ENCODE measurements at regions not wholly inside any gene's neighbourhood (a gene's known extent, or its start where the extent isn't known, plus 50 kb on each side); places are given as distances from the start of the nearest gene placed in this dataset.
A peak's percentile ranks its signal among the peaks of the same experiment; 100 is the strongest.
"Not testable (repeated sequence)": the region's sequence is repeated elsewhere in the genome, so short reads cannot be mapped to it uniquely, and the experiment has no call there.

GRCh38 chr1:182303778-182304177, 87.8 kb downstream of the GLUL start:
- H3K27ac ChIP-seq, result no peak overlapping the region
- intact Hi-C loops (cut with DNase I), result no loop called here
- ATAC-seq, result no peak
- H3K36me3 ChIP-seq, result no peaks in the 10 kb centered on the region
- H3K4me1 ChIP-seq, result peaks cover 0 to 15% (median 0%) of the 10 kb centered on the region in 4 donors
- no peaks in the 10 kb centered on the region for H3K27me3 ChIP-seq
- H3K9me3 ChIP-seq, result no peaks in the 10 kb centered on the region
- TF ChIP-seq CTCF (IDR thresholded peaks at IDR 0.05) (no peak), POLR2A (IDR thresholded peaks at IDR 0.05) (no peak)
- no peak for DNase-seq
- 55% methylated on average over 2 of the region's 2 CpGs for WGBS (ENCODE audit: insufficient coverage, low coverage, low lambda C conversion rate, missing lambda C conversion rate)
- no peak overlapping the region for H3K4me3 ChIP-seq

DNA sequence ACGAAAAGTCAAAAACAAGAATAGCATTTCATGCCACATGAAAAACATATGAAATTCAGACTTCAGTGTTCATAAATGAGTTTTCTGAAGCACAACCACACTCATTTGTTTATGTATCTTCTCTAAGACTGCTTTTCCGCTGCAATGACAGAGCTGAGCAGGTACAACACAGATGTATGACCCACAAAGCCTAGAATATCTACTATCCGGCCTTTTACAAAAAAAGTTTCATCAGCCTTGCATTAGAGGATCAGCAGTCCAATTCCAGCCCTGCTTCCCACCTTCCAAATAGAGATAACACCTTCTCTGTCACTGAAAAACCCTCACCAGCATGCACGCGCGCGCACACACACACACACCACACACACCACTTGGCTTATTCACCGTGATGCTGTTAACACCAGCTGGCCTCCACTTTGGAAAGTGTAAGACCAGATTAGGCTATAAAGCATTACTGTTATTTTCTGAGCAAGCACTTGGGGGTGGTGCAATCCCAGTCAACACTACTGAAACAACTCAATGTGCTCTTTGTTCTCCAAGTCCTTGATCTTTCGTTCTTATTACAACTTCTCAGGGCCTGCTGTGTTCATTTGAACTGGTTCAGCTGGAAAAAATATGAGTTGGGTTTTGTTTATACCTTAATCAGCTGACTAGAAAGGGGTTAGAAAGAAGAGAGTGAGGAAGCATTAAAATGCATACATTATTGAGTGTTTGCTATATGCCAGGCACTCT, 90.0 kb downstream of the GLUL start:
- no peak for TF ChIP-seq POLR2A (IDR thresholded peaks at IDR 0.05)
- peak in 2 of 4 donors; percentile 13 to 36 for TF ChIP-seq CTCF (IDR thresholded peaks at IDR 0.05)
- H3K36me3 ChIP-seq, result no peaks in the 10 kb centered on the region
- ATAC-seq (peak; percentile 51 to 84 (median 70)), DNase-seq (no peak)
- no peaks in the 10 kb centered on the region for H3K9me3 ChIP-seq
- peaks cover 0 to 15% (median 0%) of the 10 kb centered on the region in 4 donors for H3K4me1 ChIP-seq
- H3K27me3 ChIP-seq, result no peaks in the 10 kb centered on the region
- H3K4me3 ChIP-seq, result no peak overlapping the region
- WGBS (ENCODE audit: insufficient coverage, low coverage, low lambda C conversion rate, missing lambda C conversion rate), result 53% methylated on average over 4 of the region's 9 CpGs
- H3K27ac ChIP-seq, result no peak overlapping the region
- intact Hi-C loops (cut with DNase I), result no loop called here

GRCh38 chr1:182301026-182301436, 90.6 kb downstream of the GLUL start:
- H3K27me3 ChIP-seq, result no peaks in the 10 kb centered on the region
- WGBS (ENCODE audit: insufficient coverage, low coverage, low lambda C conversion rate, missing lambda C conversion rate), result 47% methylated on average over 5 of the region's 8 CpGs
- H3K4me1 ChIP-seq, result peaks cover 0 to 15% (median 0%) of the 10 kb centered on the region in 4 donors
- H3K4me3 ChIP-seq, result no peak overlapping the region
- H3K27ac ChIP-seq, result no peak overlapping the region
- no peak for ATAC-seq
- TF ChIP-seq CTCF (IDR thresholded peaks at IDR 0.05) (no peak), POLR2A (IDR thresholded peaks at IDR 0.05) (no peak)
- no peaks in the 10 kb centered on the region for H3K9me3 ChIP-seq
- DNase-seq, result no peak
- H3K36me3 ChIP-seq, result no peaks in the 10 kb centered on the region
- intact Hi-C loops (cut with DNase I), result no loop called here

DNA sequence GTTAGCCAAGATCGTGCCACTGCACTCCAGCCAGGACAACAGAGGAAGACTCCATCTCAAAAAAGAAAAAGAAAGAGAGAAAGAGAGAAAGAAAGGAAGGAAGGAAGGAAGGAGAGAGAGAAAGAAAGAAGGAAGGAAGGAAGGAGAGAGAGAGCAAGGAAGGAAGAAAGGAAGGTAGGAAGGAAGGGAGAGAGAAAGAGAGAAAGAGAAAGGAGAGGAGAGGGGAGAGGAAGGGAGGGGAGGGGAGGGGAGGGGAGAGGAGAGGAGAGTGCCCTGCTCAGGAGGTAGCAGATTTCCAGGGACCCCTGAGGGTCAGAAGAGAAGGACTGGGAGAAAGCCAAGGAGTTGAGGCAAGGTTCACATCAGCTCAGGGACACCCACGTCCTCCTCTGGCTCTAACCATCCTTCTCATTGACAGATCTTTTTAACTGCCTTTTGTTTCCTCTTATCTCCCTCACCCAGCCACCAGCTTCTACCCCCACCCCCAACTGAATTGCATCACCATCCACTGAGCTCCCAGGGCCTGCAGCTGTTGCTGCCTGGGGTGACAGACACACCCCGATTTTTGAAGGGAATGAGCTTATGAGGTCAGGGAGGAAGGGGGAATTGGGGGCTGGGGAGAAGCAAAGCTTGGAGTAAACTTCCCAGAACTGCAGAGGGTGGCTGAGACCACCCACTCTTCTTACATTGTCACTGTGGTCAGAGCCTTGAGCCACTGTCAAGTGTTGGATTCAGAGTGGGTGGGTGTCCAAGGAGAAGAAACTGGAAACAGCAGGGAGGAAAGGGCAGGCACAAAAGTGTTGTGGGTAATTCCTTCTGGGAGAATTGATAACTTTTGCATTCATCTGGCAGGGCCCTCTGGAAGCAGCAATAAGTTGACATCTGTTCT, 91.6 kb downstream of the GLUL start:
- H3K4me3 ChIP-seq, result no peak overlapping the region
- H3K36me3 ChIP-seq, result no peaks in the 10 kb centered on the region
- intact Hi-C loops (cut with DNase I), result no loop called here
- DNase-seq (peak in 1 of 3 donors; percentile 64), ATAC-seq (peak; percentile 69 to 89 (median 76))
- no peaks in the 10 kb centered on the region for H3K27me3 ChIP-seq
- H3K9me3 ChIP-seq, result no peaks in the 10 kb centered on the region
- TF ChIP-seq CTCF (IDR thresholded peaks at IDR 0.05) (no peak), POLR2A (IDR thresholded peaks at IDR 0.05) (no peak)
- H3K4me1 ChIP-seq, result peaks cover 0 to 15% (median 0%) of the 10 kb centered on the region in 4 donors
- 44% methylated on average over 3 of the region's 3 CpGs for WGBS (ENCODE audit: insufficient coverage, low coverage, low lambda C conversion rate, missing lambda C conversion rate)
- H3K27ac ChIP-seq, result no peak overlapping the region

- H3K27me3 ChIP-seq; ATAC-seq; H3K36me3 ChIP-seq; H3K9me3 ChIP-seq; intact Hi-C loops (cut with DNase I); H3K27ac ChIP-seq; DNase-seq; H3K4me3 ChIP-seq: not testable (repeated sequence)
- 76% methylated on average over 9 of the region's 14 CpGs for WGBS (ENCODE audit: insufficient coverage, low coverage, low lambda C conversion rate, missing lambda C conversion rate)
- peaks cover 0 to 15% (median 0%) of the 10 kb centered on the region in 4 donors for H3K4me1 ChIP-seq
Observed at GRCh38 chr1:182299054-182299727, 92.4 kb downstream of the GLUL start.
